GM23248 (cell line): ENCODE measurements at regions not wholly inside any gene's neighbourhood (a gene's known extent, or its start where the extent isn't known, plus 50 kb on each side); places are given as distances from the start of the nearest gene placed in this dataset.

Source experiments
- DNase-seq: peaks from one replicate; pipeline ENCODE4 v3.0.0-alpha.2; 2015
- H2AFZ ChIP-seq: fragments of 200-600 bp; sonication (generic); 2 replicates; pipeline ENCODE4 v1.6.1; 2016; ENCODE audit warnings: antibody characterized with exemption
- H3F3A ChIP-seq: fragments of 200-600 bp; sonication (generic); 2 replicates; pipeline ENCODE4 v1.6.1; 2016; ENCODE audit warnings: mild to moderate bottlenecking, antibody characterized with exemption, mixed run types; ENCODE audit not compliant: insufficient read depth
- H3K27ac ChIP-seq: fragments of 200-600 bp; sonication (generic); 2 replicates; pipeline ENCODE4 v1.5.1; 2016; ENCODE audit warnings: mild to moderate bottlenecking
- H3K27me3 ChIP-seq: fragments of 200-600 bp; sonication (generic); replicated peaks from 2 replicates; pipeline ENCODE4 v1.6.1; 2016; ENCODE audit warnings: mild to moderate bottlenecking; ENCODE audit not compliant: insufficient read depth
- H3K36me3 ChIP-seq: fragments of 200-600 bp; sonication (generic); 2 replicates; pipeline ENCODE4 v1.6.1; 2016; ENCODE audit warnings: low read depth, mild to moderate bottlenecking
- H3K4me1 ChIP-seq: fragments of 200-600 bp; sonication (generic); 2 replicates; pipeline ENCODE4 v1.6.1; 2016; ENCODE audit warnings: mild to moderate bottlenecking; ENCODE audit not compliant: insufficient read depth
- H3K4me2 ChIP-seq: fragments of 200-600 bp; sonication (generic); one replicate; pipeline ENCODE4 v1.6.1; 2016; ENCODE audit warnings: mild to moderate bottlenecking; ENCODE audit not compliant: unreplicated experiment
- H3K4me3 ChIP-seq: fragments of 200-600 bp; sonication (generic); 2 replicates; pipeline ENCODE4 v1.5.1; 2016; ENCODE audit warnings: mild to moderate bottlenecking
- H3K79me2 ChIP-seq: fragments of 200-600 bp; sonication (generic); 2 replicates; pipeline ENCODE4 v1.6.1; 2016; ENCODE audit warnings: mild to moderate bottlenecking; ENCODE audit not compliant: insufficient read depth
- H3K9ac ChIP-seq: fragments of 200-600 bp; sonication (generic); 2 replicates; pipeline ENCODE4 v1.6.1; 2016; ENCODE audit warnings: mild to moderate bottlenecking
- H3K9me2 ChIP-seq: fragments of 200-600 bp; sonication (generic); 2 replicates; pipeline ENCODE4 v1.6.1; 2016; ENCODE audit warnings: mixed run types, mild to moderate bottlenecking, moderate library complexity; ENCODE audit not compliant: insufficient read depth
- H3K9me3 ChIP-seq: fragments of 200-600 bp; sonication (generic); one replicate; pipeline ENCODE4 v1.6.1; 2017; ENCODE audit warnings: low read depth
- H4K20me1 ChIP-seq: fragments of 200-600 bp; sonication (generic); 2 replicates; pipeline ENCODE4 v1.6.0; 2016; ENCODE audit not compliant: insufficient read depth
- EZH2 ChIP-seq: fragments of 200-600 bp; sonication (generic); IDR thresholded peaks from 2 replicates; pipeline ENCODE4 v1.6.1; 2018; ENCODE audit warnings: antibody characterized with exemption, mild to moderate bottlenecking; ENCODE audit not compliant: insufficient read depth, poor library complexity, severe bottlenecking
- EZH2phosphoT487 ChIP-seq: fragments of 200-600 bp; sonication (generic); IDR thresholded peaks from 2 replicates; pipeline ENCODE4 v1.6.1; 2018; ENCODE audit warnings: antibody characterized with exemption, moderate library complexity, mild to moderate bottlenecking, low read depth; ENCODE audit not compliant: insufficient read depth
- WGBS, 2 experiments: methylation state at CpG; one replicate each; pipeline ENCODE4 v1.1.6; 2015 to 2017; ENCODE audit warnings: low lambda C conversion rate in 2 of 2, low coverage in 1 of 2; ENCODE audit errors: missing lambda C conversion rate in 2 of 2; 5-methylcytosine and 5-hydroxymethylcytosine counted together
- in situ Hi-C: fragments of 300-500 bp; cut with MboI; formaldehyde crosslinking; loops from 2 replicates; pipeline ENCODE4 v1.15.0; 2020

- Histone ChIP-seq H3K4me2 (no peak overlapping the region), H3K79me2 (no peaks in the 10 kb centered on the region), H3K36me3 (no peaks in the 10 kb centered on the region), H3K9me2 (no peaks in the 10 kb centered on the region), H2AFZ (no peak overlapping the region), H3K9ac (no peak overlapping the region), H3K4me1 (no peaks in the 10 kb centered on the region), H3K9me3 (no peaks in the 10 kb centered on the region), H3F3A (no peaks in the 10 kb centered on the region), H4K20me1 (no peaks in the 10 kb centered on the region), H3K27ac (no peak overlapping the region), H3K4me3 (no peak overlapping the region), H3K27me3 (no peaks in the 10 kb centered on the region)
- DNase-seq: no peak
- TF ChIP-seq EZH2phosphoT487 (no peak), EZH2 (no peak)
- in situ Hi-C loops: no loop called here
- WGBS, 2 experiments: 36 to 40% methylated on average over 1 of the region's 1 CpG
Observed at GRCh38 chr13:87779426-87779825, 108.3 kb downstream of the SLITRK5 start.

DNA sequence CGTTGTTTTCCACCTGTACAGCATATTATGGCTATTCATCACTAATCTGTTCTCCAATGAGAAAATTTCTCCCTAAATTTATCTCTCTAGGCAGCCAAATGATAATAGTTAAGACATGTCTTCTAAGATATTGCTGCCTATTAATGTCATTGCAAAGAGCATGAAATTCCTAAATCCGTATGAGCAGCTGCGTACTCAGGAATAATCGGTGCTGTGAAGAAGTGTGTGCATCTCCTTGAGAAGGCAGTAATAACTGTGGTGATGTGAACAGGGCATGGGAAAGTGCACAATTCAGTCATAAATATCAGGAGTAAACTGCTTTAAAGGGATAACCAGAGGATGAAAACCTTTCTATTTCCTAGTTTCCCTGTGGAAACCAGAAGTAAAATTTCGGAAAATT lies 112.2 kb downstream of the SLITRK5 start:
- in situ Hi-C loops: no loop called here
- no peak overlapping the region for H3K4me3 ChIP-seq
- H3K79me2 ChIP-seq: no peaks in the 10 kb centered on the region
- H3K27ac ChIP-seq: no peak overlapping the region
- H2AFZ ChIP-seq: no peak overlapping the region
- TF ChIP-seq EZH2 (no peak), EZH2phosphoT487 (no peak)
- H3K9me3 ChIP-seq: no peaks in the 10 kb centered on the region
- no peaks in the 10 kb centered on the region for H4K20me1 ChIP-seq
- H3K4me2 ChIP-seq: no peak overlapping the region
- H3F3A ChIP-seq: no peaks in the 10 kb centered on the region
- H3K36me3 ChIP-seq: no peaks in the 10 kb centered on the region
- no peak overlapping the region for H3K9ac ChIP-seq
- no peaks in the 10 kb centered on the region for H3K27me3 ChIP-seq
- DNase-seq: no peak
- H3K4me1 ChIP-seq: no peaks in the 10 kb centered on the region
- H3K9me2 ChIP-seq: no peaks in the 10 kb centered on the region
- 44 to 48% methylated on average over 5 of the region's 5 CpGs for WGBS, 2 experiments

- no peaks in the 10 kb centered on the region for H3K79me2 ChIP-seq
- H3K27me3 ChIP-seq: no peaks in the 10 kb centered on the region
- TF ChIP-seq EZH2phosphoT487: no peak
- no peak for TF ChIP-seq EZH2
- in situ Hi-C loops: no loop called here
- no peaks in the 10 kb centered on the region for H3K9me2 ChIP-seq
- no peaks in the 10 kb centered on the region for H3K9me3 ChIP-seq
- H4K20me1 ChIP-seq: no peaks in the 10 kb centered on the region
- H3K36me3 ChIP-seq: no peaks in the 10 kb centered on the region
- H3F3A ChIP-seq: no peaks in the 10 kb centered on the region
- H3K4me1 ChIP-seq: no peaks in the 10 kb centered on the region
- no peak overlapping the region for H3K27ac ChIP-seq
- no peak overlapping the region for H3K4me3 ChIP-seq
- no peak for DNase-seq
- H2AFZ ChIP-seq: no peak overlapping the region
- H3K9ac ChIP-seq: no peak overlapping the region
- no peak overlapping the region for H3K4me2 ChIP-seq
- 55 to 57% methylated on average over 4 of the region's 4 CpGs for WGBS, 2 experiments
Observed at GRCh38 chr13:87788363-87788762, 117.2 kb downstream of the SLITRK5 start.

DNA sequence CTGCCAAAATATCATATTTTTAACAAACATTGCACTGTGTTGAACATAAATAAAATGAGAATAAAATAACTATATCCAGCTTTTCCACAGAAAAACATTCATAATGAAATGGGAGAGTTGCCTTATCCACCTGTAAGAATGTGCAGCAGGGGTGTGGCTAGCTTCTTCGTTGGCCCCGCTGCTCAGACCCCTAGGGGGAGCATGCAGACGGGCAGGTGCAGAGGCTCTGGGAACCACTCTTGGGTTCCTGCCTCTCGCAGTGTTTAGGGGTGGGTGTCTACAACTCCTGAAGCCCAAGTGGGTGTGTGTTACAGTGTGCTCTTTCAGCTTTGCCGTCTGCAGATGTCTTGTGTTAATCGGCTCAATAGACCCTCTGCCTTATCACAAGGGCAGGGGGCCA lies 121.7 kb downstream of the SLITRK5 start:
- DNase-seq: no peak
- no peaks in the 10 kb centered on the region for H3K4me1 ChIP-seq
- no peaks in the 10 kb centered on the region for H3K27me3 ChIP-seq
- no peak for TF ChIP-seq EZH2phosphoT487
- no peaks in the 10 kb centered on the region for H3F3A ChIP-seq
- no peaks in the 10 kb centered on the region for H3K9me2 ChIP-seq
- in situ Hi-C loops: no loop called here
- H2AFZ ChIP-seq: no peak overlapping the region
- WGBS, 2 experiments: 23 to 25% methylated on average over 6 of the region's 6 CpGs
- no peaks in the 10 kb centered on the region for H3K36me3 ChIP-seq
- no peaks in the 10 kb centered on the region for H4K20me1 ChIP-seq
- no peak overlapping the region for H3K4me2 ChIP-seq
- H3K4me3 ChIP-seq: no peak overlapping the region
- H3K9me3 ChIP-seq: no peaks in the 10 kb centered on the region
- no peak overlapping the region for H3K9ac ChIP-seq
- no peaks in the 10 kb centered on the region for H3K79me2 ChIP-seq
- H3K27ac ChIP-seq: no peak overlapping the region

- 17% methylated on average over 2 of the region's 2 CpGs for WGBS, 2 experiments
- in situ Hi-C loops: no loop called here
- Histone ChIP-seq H4K20me1 (no peaks in the 10 kb centered on the region), H2AFZ (no peak overlapping the region), H3K27me3 (no peaks in the 10 kb centered on the region), H3K4me3 (no peak overlapping the region), H3K79me2 (no peaks in the 10 kb centered on the region), H3K4me1 (no peaks in the 10 kb centered on the region), H3F3A (no peaks in the 10 kb centered on the region), H3K9ac (no peak overlapping the region), H3K27ac (no peak overlapping the region), H3K4me2 (no peak overlapping the region), H3K9me3 (no peaks in the 10 kb centered on the region), H3K9me2 (no peaks in the 10 kb centered on the region), H3K36me3 (no peaks in the 10 kb centered on the region)
- TF ChIP-seq EZH2phosphoT487 (no peak), EZH2 (no peak)
- DNase-seq: no peak
Observed at GRCh38 chr13:87798536-87798935, 127.4 kb downstream of the SLITRK5 start.
